ENCODE measurements at regions not wholly inside any gene's neighbourhood (a gene's known extent, or its start where the extent isn't known, plus 50 kb on each side); places are given as distances from the start of the nearest gene placed in this dataset.

DNA sequence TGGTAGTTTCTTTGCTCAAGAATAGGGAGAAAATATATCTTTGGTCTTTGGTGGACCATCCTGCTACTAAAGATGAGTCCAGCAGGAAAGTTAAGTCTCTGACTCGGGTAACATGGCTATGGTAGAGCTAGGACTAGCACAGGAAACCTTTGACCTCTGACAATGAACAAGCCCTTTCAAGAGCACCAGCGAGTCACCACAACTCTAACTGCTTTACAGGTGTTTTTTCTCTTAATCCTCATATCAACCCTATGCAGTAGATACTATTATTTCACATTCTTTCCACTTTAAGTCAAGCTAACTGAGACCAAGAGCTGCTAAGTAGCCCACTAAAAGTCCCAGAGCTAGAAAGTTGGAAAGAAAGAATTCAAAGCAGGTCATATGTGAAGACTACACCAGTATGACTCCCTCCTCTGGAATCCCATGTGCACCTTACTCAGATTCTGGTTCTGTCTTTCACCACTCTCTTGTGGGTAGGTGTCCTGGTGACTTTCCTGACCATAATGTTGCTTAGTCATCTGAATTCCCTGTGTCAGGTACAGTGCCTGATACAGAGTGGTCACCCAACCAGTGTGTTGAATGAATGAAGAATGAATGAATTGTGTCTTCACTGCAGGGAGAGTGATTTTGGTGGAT lies 53.8 kb upstream of the ME3 start:
- Histone ChIP-seq H3K4me2 (ENCODE audit: insufficient read depth, low read length) (no peak overlapping the region), H3K4me3 (no peak overlapping the region), H3K27me3 (ENCODE audit: control insufficient read depth in 2 of 2, insufficient read depth in 2 of 2, low read length in 2 of 2) (no peaks in the 10 kb centered on the region), H3K9me1 (ENCODE audit: control insufficient read depth, insufficient read depth, low read length) (no peaks in the 10 kb centered on the region), H2AFZ (ENCODE audit: low read depth, low read length) (no peak overlapping the region), H4K20me1 (replicated peaks; ENCODE audit: control insufficient read depth, insufficient read depth, low read length) (no peaks in the 10 kb centered on the region), H3K27ac (ENCODE audit: extremely low read depth, low read depth, low read length) (no peak overlapping the region), H3K4me1 (replicated peaks in 1 of 2; ENCODE audit: control insufficient read depth in 2 of 2, insufficient read depth in 2 of 2, low read length in 2 of 2) (no peaks in the 10 kb centered on the region), H3K79me2 (ENCODE audit: control insufficient read depth, insufficient read depth, low read length) (no peaks in the 10 kb centered on the region), H3K36me3 (ENCODE audit: control insufficient read depth, insufficient read depth, low read length) (no peaks in the 10 kb centered on the region), H3K9ac (ENCODE audit: insufficient read depth in 1 of 2, low read depth in 2 of 2, low read length in 2 of 2) (no peak overlapping the region), H3K9me3 (replicated peaks; ENCODE audit: control insufficient read depth, insufficient read depth, low read depth, low read length) (no peaks in the 10 kb centered on the region)
- BruUV-seq (replicated peaks), result no TSS peak
- intact Hi-C loops (cut with micrococcal nuclease) (no loop called here), in situ Hi-C loops (cut with MboI) (no loop called here)
- POLR2A ChIA-PET, result interaction anchor here (1.1 kb wide), 1 partner anchor 14 kb away, joined by 4 read pairs; no protein-coding TSS in a partner anchor
- DNase-seq (ENCODE audit: extremely low read depth in 1 of 4, low spot score in 3 of 4), result no peak
- FAIRE-seq, result no peak
- CTCF ChIA-PET (ENCODE audit: low intra/inter-chr PET ratio), result no interaction called here
- 4% methylated on average over 2 of the region's 2 CpGs for WGBS (ENCODE audit: insufficient coverage, low coverage, missing lambda C conversion rate)
- TF ChIP-seq NFXL1 (CRISPR knock-in tag; IDR thresholded peaks at IDR 0.05) (no peak), MAFG (tag; conservative IDR thresholded peaks at IDR 0.05) (0 out of 2 replicates have a peak, but pooled peaks have one; percentile 10)
- no peak for ATAC-seq

DNA sequence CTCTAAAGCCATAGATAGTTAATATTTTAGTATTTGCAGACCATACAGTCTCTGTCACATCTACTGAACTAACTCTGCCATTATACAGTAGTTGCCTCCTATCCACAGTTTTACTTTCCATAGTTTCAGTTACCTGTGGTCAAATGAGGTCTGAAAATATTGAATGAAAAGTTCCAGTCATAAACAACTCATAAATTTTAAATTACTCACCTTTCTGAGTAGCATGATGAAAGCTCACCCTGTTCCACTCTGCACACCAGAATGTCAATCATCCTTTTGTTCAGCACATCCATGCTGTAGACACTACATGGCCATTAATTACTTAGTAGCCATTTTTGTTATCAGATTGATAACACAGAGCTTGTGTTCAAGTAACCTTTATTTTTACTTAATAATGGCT lies 51.7 kb upstream of the ME3 start:
- H3K9me1 ChIP-seq (ENCODE audit: control insufficient read depth, insufficient read depth, low read length), result no peaks in the 10 kb centered on the region
- no peaks in the 10 kb centered on the region for H3K4me1 ChIP-seq (replicated peaks in 1 of 2; ENCODE audit: control insufficient read depth in 2 of 2, insufficient read depth in 2 of 2, low read length in 2 of 2)
- H3K4me3 ChIP-seq, result no peak overlapping the region
- H2AFZ ChIP-seq (ENCODE audit: low read depth, low read length), result no peak overlapping the region
- H3K79me2 ChIP-seq (ENCODE audit: control insufficient read depth, insufficient read depth, low read length), result no peaks in the 10 kb centered on the region
- in situ Hi-C loops (cut with MboI), result no loop called here
- FAIRE-seq (no peak), ATAC-seq (no peak), DNase-seq (ENCODE audit: extremely low read depth in 1 of 4, low spot score in 3 of 4) (no peak)
- intact Hi-C loops (cut with micrococcal nuclease), result no loop called here
- no peaks in the 10 kb centered on the region for H3K9me3 ChIP-seq (replicated peaks; ENCODE audit: control insufficient read depth, insufficient read depth, low read depth, low read length)
- no peaks in the 10 kb centered on the region for H3K27me3 ChIP-seq (ENCODE audit: control insufficient read depth in 2 of 2, insufficient read depth in 2 of 2, low read length in 2 of 2)
- H3K9ac ChIP-seq (ENCODE audit: insufficient read depth in 1 of 2, low read depth in 2 of 2, low read length in 2 of 2), result no peak overlapping the region
- H3K36me3 ChIP-seq (ENCODE audit: control insufficient read depth, insufficient read depth, low read length), result no peaks in the 10 kb centered on the region
- ChIA-PET CTCF (ENCODE audit: low intra/inter-chr PET ratio) (no interaction called here), POLR2A (no interaction called here)
- no peaks in the 10 kb centered on the region for H4K20me1 ChIP-seq (replicated peaks; ENCODE audit: control insufficient read depth, insufficient read depth, low read length)
- H3K27ac ChIP-seq (ENCODE audit: extremely low read depth, low read depth, low read length), result no peak overlapping the region
- no TSS peak for BruUV-seq (replicated peaks)
- no peak overlapping the region for H3K4me2 ChIP-seq (ENCODE audit: insufficient read depth, low read length)
- no peak for TF ChIP-seq ZFP30 (CRISPR knock-in tag; IDR thresholded peaks at IDR 0.05; ENCODE audit: borderline replicate concordance)
- TF ChIP-seq, protein P1, sequence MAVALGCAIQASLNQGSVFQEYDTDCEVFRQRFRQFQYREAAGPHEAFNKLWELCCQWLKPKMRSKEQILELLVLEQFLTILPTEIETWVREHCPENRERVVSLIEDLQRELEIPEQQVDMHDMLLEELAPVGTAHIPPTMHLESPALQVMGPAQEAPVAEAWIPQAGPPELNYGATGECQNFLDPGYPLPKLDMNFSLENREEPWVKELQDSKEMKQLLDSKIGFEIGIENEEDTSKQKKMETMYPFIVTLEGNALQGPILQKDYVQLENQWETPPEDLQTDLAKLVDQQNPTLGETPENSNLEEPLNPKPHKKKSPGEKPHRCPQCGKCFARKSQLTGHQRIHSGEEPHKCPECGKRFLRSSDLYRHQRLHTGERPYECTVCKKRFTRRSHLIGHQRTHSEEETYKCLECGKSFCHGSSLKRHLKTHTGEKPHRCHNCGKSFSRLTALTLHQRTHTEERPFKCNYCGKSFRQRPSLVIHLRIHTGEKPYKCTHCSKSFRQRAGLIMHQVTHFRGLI (CRISPR knock-in tag; IDR thresholded peaks at IDR 0.05), result no peak
- TF ChIP-seq, protein P2, sequence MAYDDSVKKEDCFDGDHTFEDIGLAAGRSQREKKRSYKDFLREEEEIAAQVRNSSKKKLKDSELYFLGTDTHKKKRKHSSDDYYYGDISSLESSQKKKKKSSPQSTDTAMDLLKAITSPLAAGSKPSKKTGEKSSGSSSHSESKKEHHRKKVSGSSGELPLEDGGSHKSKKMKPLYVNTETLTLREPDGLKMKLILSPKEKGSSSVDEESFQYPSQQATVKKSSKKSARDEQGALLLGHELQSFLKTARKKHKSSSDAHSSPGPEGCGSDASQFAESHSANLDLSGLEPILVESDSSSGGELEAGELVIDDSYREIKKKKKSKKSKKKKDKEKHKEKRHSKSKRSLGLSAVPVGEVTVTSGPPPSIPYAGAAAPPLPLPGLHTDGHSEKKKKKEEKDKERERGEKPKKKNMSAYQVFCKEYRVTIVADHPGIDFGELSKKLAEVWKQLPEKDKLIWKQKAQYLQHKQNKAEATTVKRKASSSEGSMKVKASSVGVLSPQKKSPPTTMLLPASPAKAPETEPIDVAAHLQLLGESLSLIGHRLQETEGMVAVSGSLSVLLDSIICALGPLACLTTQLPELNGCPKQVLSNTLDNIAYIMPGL (CRISPR knock-in tag; IDR thresholded peaks at IDR 0.05), result no peak
- no peak for TF ChIP-seq ZNF408 (CRISPR knock-in tag; IDR thresholded peaks at IDR 0.05; ENCODE audit: low read depth)
- TF ChIP-seq, protein P3, sequence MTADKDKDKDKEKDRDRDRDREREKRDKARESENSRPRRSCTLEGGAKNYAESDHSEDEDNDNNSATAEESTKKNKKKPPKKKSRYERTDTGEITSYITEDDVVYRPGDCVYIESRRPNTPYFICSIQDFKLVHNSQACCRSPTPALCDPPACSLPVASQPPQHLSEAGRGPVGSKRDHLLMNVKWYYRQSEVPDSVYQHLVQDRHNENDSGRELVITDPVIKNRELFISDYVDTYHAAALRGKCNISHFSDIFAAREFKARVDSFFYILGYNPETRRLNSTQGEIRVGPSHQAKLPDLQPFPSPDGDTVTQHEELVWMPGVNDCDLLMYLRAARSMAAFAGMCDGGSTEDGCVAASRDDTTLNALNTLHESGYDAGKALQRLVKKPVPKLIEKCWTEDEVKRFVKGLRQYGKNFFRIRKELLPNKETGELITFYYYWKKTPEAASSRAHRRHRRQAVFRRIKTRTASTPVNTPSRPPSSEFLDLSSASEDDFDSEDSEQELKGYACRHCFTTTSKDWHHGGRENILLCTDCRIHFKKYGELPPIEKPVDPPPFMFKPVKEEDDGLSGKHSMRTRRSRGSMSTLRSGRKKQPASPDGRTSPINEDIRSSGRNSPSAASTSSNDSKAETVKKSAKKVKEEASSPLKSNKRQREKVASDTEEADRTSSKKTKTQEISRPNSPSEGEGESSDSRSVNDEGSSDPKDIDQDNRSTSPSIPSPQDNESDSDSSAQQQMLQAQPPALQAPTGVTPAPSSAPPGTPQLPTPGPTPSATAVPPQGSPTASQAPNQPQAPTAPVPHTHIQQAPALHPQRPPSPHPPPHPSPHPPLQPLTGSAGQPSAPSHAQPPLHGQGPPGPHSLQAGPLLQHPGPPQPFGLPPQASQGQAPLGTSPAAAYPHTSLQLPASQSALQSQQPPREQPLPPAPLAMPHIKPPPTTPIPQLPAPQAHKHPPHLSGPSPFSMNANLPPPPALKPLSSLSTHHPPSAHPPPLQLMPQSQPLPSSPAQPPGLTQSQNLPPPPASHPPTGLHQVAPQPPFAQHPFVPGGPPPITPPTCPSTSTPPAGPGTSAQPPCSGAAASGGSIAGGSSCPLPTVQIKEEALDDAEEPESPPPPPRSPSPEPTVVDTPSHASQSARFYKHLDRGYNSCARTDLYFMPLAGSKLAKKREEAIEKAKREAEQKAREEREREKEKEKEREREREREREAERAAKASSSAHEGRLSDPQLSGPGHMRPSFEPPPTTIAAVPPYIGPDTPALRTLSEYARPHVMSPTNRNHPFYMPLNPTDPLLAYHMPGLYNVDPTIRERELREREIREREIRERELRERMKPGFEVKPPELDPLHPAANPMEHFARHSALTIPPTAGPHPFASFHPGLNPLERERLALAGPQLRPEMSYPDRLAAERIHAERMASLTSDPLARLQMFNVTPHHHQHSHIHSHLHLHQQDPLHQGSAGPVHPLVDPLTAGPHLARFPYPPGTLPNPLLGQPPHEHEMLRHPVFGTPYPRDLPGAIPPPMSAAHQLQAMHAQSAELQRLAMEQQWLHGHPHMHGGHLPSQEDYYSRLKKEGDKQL (CRISPR knock-in tag; IDR thresholded peaks at IDR 0.05; ENCODE audit: borderline replicate concordance), result no peak

Measured in K562 (cell line).